HT-29 (cell line): ENCODE measurements at regions not wholly inside any gene's neighbourhood (a gene's known extent, or its start where the extent isn't known, plus 50 kb on each side); places are given as distances from the start of the nearest gene placed in this dataset.

Source experiments
- DNase-seq: peaks from one replicate; pipeline ENCODE4 v3.0.0-alpha.2; 2015; ENCODE audit warnings: low spot score

DNA sequence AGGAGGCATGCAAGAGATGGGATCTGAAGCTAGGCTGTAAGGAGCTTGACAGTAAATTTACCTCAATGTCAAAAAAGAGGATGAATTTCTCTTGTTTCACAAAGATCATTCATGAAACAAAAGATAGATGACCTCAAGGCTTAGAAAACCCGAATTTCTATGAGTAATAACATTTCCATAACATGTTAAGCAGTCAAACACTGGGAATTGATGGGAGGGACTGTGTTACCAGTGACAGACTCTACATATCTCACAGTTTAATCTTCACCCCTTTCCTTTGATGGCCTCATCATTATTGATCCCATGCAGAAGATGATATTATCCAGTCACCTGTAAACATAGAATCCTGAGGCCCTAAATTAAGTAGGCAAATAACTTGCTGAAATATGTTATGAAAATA is 53.5 kb upstream of the VGLL3 start:
- no peak for DNase-seq

DNA sequence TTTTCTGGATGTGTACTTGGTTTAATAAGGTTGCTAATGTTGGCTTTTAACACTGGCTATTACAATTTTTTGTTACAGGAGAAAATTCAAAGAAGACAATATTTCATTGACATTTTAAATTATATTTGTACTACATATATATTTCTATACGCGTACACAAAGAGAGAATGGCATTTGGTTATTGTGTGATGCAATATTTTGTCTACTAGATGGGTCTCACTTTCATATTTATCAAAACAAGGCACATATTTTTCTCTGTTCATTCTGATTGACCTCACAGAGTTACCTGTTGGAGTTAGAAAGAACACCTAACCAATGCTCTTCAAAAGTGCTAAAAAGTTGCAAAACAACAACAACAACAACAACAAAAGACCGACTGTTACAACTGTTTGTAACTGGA is 50.2 kb upstream of the VGLL3 start:
- DNase-seq = no peak
